ENCODE measurements at regions not wholly inside any gene's neighbourhood (a gene's known extent, or its start where the extent isn't known, plus 50 kb on each side); places are given as distances from the start of the nearest gene placed in this dataset.
"Not testable (repeated sequence)": the region's sequence is repeated elsewhere in the genome, so short reads cannot be mapped to it uniquely, and the experiment has no call there.

GRCh38 chr4:173475751-173476150 is 54.3 kb downstream of the HAND2 start:
- DNase-seq (ENCODE audit: low read depth): no peak

- peak; percentile 85 for DNase-seq (ENCODE audit: low read depth)
These were observed 60.4 kb downstream of the HAND2 start for GRCh38 chr4:173469622-173470021.

- DNase-seq (ENCODE audit: low read depth): no peak
These were observed 61.7 kb downstream of the HAND2 start for GRCh38 chr4:173468314-173468713.

GRCh38 chr4:173466101-173466500 is 63.9 kb downstream of the HAND2 start:
- peak; percentile 55 for DNase-seq (ENCODE audit: low read depth)

- DNase-seq (ENCODE audit: low read depth): no peak
These were observed 65.5 kb downstream of the HAND2 start for GRCh38 chr4:173464481-173464880.

- DNase-seq (ENCODE audit: low read depth): no peak
These were observed 64.9 kb upstream of the SCRG1 start for GRCh38 chr4:173463816-173464215.

GRCh38 chr4:173461170-173461569 is 62.3 kb upstream of the SCRG1 start:
- DNase-seq (ENCODE audit: low read depth): peak; percentile 70

- DNase-seq (ENCODE audit: low read depth): no peak
These were observed 60.9 kb upstream of the SCRG1 start for GRCh38 chr4:173459857-173460256.

- DNase-seq (ENCODE audit: low read depth): no peak
These were observed 59.0 kb upstream of the SCRG1 start for GRCh38 chr4:173457893-173458292.

- DNase-seq (ENCODE audit: low read depth): not testable (repeated sequence)
These were observed 52.5 kb upstream of the SCRG1 start for GRCh38 chr4:173451435-173451834.

- peak; percentile 31 for DNase-seq (ENCODE audit: low read depth)
These were observed 51.4 kb upstream of the SCRG1 start for GRCh38 chr4:173450281-173450680.

GRCh38 chr4:173449380-173449717 is 50.4 kb upstream of the SCRG1 start:
- DNase-seq (ENCODE audit: low read depth): peak; percentile 12

- peak; percentile 24 for DNase-seq (ENCODE audit: low read depth)
These were observed 49.9 kb upstream of the SCRG1 start for GRCh38 chr4:173448608-173449379.
